GM23338 (cell line): ENCODE measurements at regions not wholly inside any gene's neighbourhood (a gene's known extent, or its start where the extent isn't known, plus 50 kb on each side); places are given as distances from the start of the nearest gene placed in this dataset.

Experiments used
- ATAC-seq: fragments of 200-7000 bp; cut with Tn5 transposase; 3 replicates; pipeline ENCODE4 v1.9.1; 2020
- DNase-seq: peaks from one replicate; pipeline ENCODE4 v3.0.0-alpha.2; 2015; ENCODE audit warnings: low spot score
- H2AFZ ChIP-seq: fragments of 200-600 bp; sonication (generic); 2 replicates; pipeline ENCODE4 v1.8.0; 2016; ENCODE audit warnings: antibody characterized with exemption, mild to moderate bottlenecking, moderate library complexity
- H3F3A ChIP-seq: fragments of 200-600 bp; sonication (generic); replicated peaks from 2 replicates; pipeline ENCODE4 v1.8.0; 2017; ENCODE audit warnings: antibody characterized with exemption, mixed run types, low read depth
- H3K27ac ChIP-seq: fragments of 200-600 bp; sonication (generic); 2 replicates; pipeline ENCODE4 v1.6.1; 2016; ENCODE audit warnings: low read depth
- H3K27me3 ChIP-seq: fragments of 200-600 bp; sonication (generic); 2 replicates; pipeline ENCODE4 v1.8.0; 2016; ENCODE audit warnings: mild to moderate bottlenecking, mixed run types, moderate library complexity; ENCODE audit not compliant: insufficient read depth
- H3K36me3 ChIP-seq: fragments of 200-600 bp; sonication (generic); 2 replicates; pipeline ENCODE4 v1.8.0; 2016; ENCODE audit warnings: mild to moderate bottlenecking; ENCODE audit not compliant: insufficient read depth
- H3K4me1 ChIP-seq: fragments of 200-600 bp; sonication (generic); 2 replicates; pipeline ENCODE4 v1.8.0; 2016; ENCODE audit warnings: mild to moderate bottlenecking, moderate library complexity; ENCODE audit not compliant: insufficient read depth
- H3K4me2 ChIP-seq: fragments of 200-600 bp; sonication (generic); 2 replicates; pipeline ENCODE4 v1.7.1; 2017; ENCODE audit warnings: mixed run types
- H3K4me3 ChIP-seq: fragments of 200-600 bp; sonication (generic); 2 replicates; pipeline ENCODE4 v1.6.1; 2016; ENCODE audit warnings: mixed run types
- H3K79me2 ChIP-seq: fragments of 200-600 bp; sonication (generic); replicated peaks from 2 replicates; pipeline ENCODE4 v1.8.0; 2017; ENCODE audit warnings: mild to moderate bottlenecking; ENCODE audit not compliant: insufficient read depth
- H3K9me2 ChIP-seq: fragments of 200-600 bp; sonication (generic); 2 replicates; pipeline ENCODE4 v1.8.0; 2017; ENCODE audit not compliant: insufficient read depth
- H4K20me1 ChIP-seq: fragments of 200-600 bp; sonication (generic); replicated peaks from 2 replicates; pipeline ENCODE4 v1.8.0; 2017; ENCODE audit warnings: mild to moderate bottlenecking; ENCODE audit not compliant: insufficient read depth
- H3K27ac Mint-ChIP-seq: 2 replicates; pipeline ENCODE4 v1.8.0; 2020; ENCODE audit warnings: inconsistent platforms, mild to moderate bottlenecking, moderate library complexity, mixed read lengths
- H3K27me3 Mint-ChIP-seq: 3 replicates; pipeline ENCODE4 v1.8.0; 2022; ENCODE audit warnings: low read depth, mild to moderate bottlenecking, moderate library complexity, mixed read lengths, inconsistent platforms; ENCODE audit not compliant: insufficient read depth, poor library complexity
- H3K36me3 Mint-ChIP-seq: 3 replicates; pipeline ENCODE4 v1.8.0; 2021; ENCODE audit warnings: low read depth, mild to moderate bottlenecking, inconsistent platforms, moderate library complexity, mixed read lengths
- H3K4me1 Mint-ChIP-seq: 3 replicates; pipeline ENCODE4 v1.8.0; 2020; ENCODE audit warnings: mild to moderate bottlenecking, inconsistent platforms, mixed read lengths
- H3K4me3 Mint-ChIP-seq: 3 replicates; pipeline ENCODE4 v1.8.0; 2021; ENCODE audit warnings: moderate library complexity, mild to moderate bottlenecking, inconsistent platforms, mixed read lengths
- H3K9me3 Mint-ChIP-seq: 3 replicates; pipeline ENCODE4 v1.8.0; 2020; ENCODE audit warnings: moderate library complexity, mild to moderate bottlenecking, inconsistent platforms, mixed read lengths
- CREB1 ChIP-seq: fragments of 250-450 bp; sonication (Bioruptor Pico); IDR thresholded peaks from 2 replicates; pipeline ENCODE4 v1.5.0; 2020; ENCODE audit warnings: low read depth, mild to moderate bottlenecking, moderate library complexity
- EZH2 ChIP-seq: fragments of 200-600 bp; sonication (generic); IDR thresholded peaks from one replicate; pipeline ENCODE4 v1.8.0; 2017; ENCODE audit warnings: antibody characterized with exemption, mild to moderate bottlenecking, low read depth; ENCODE audit not compliant: unreplicated experiment
- EZH2phosphoT487 ChIP-seq: fragments of 200-600 bp; sonication (generic); IDR thresholded peaks from one replicate; pipeline ENCODE4 v1.8.1; 2018; ENCODE audit warnings: antibody characterized with exemption; ENCODE audit not compliant: unreplicated experiment
- JUNB ChIP-seq: IDR thresholded peaks from one replicate; pipeline ENCODE4 v1.6.1; 2016; ENCODE audit warnings: antibody characterized with exemption; ENCODE audit not compliant: unreplicated experiment
- NANOG ChIP-seq: IDR thresholded peaks from 2 replicates; pipeline ENCODE4 v1.6.1; 2016; ENCODE audit warnings: antibody characterized with exemption, borderline replicate concordance
- POLR2AphosphoS5 ChIP-seq: IDR thresholded peaks from 2 replicates; pipeline ENCODE4 v1.6.1; 2016; ENCODE audit warnings: antibody characterized with exemption, low read depth
- STAT1 ChIP-seq: IDR thresholded peaks from one replicate; pipeline ENCODE4 v1.6.1; 2016; ENCODE audit warnings: antibody characterized with exemption; ENCODE audit not compliant: unreplicated experiment
- ZNF114 ChIP-seq: fragments of 250-450 bp; sonication (Bioruptor Pico); IDR thresholded peaks from 2 replicates; pipeline ENCODE4 v1.5.0; 2020; ENCODE audit warnings: mild to moderate bottlenecking, moderate library complexity
- ZNF331 ChIP-seq: fragments of 250-450 bp; sonication (Bioruptor Pico); IDR thresholded peaks from 2 replicates; pipeline ENCODE4 v1.5.0; 2020; ENCODE audit warnings: low read depth, mild to moderate bottlenecking, moderate library complexity
- TF ChIP-seq, protein P1 (sequence below): IDR thresholded peaks from one replicate; pipeline ENCODE4 v1.6.1; 2018; ENCODE audit warnings: antibody characterized with exemption; ENCODE audit not compliant: unreplicated experiment
- TF ChIP-seq, protein P2 (sequence below), 2 experiments: fragments of 200-600 bp in 1 of 2; sonication (generic) in 1 of 2; conservative IDR thresholded peaks; 2 replicates each; pipeline versions ENCODE4 v1.5.1 to v1.6.1; 2016 to 2017; ENCODE audit warnings: antibody characterized with exemption in 2 of 2, low read depth in 2 of 2, mild to moderate bottlenecking in 2 of 2, moderate library complexity in 1 of 2
- TF ChIP-seq, protein P3 (sequence below): fragments of 250-450 bp; sonication (Bioruptor Pico); IDR thresholded peaks from 2 replicates; pipeline ENCODE4 v1.5.0; 2020; ENCODE audit warnings: mild to moderate bottlenecking, moderate library complexity
- TF ChIP-seq, protein P4 (sequence below): IDR thresholded peaks from 2 replicates; pipeline ENCODE4 v1.6.1; 2016; ENCODE audit warnings: antibody characterized with exemption

DNA sequence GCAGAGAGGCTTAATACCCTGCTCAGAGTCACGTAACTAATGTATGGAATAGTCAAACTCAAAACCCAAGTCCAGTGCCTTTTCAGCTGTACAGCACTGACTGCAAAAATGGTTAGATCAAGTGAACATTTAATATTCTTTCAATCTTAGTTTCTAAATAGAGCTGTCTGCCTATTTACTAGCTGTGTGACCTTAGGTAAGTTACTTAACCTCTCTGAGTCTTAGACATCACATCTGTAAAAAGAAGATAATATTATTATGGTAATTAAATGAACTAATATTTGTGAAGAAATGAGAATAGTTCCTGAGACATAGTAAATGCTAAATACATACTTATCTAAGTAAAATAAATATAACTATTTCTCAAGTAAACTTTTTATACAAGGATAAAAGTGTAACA is 235.5 kb downstream of the SAMD5 start:
- TF ChIP-seq, protein P1, sequence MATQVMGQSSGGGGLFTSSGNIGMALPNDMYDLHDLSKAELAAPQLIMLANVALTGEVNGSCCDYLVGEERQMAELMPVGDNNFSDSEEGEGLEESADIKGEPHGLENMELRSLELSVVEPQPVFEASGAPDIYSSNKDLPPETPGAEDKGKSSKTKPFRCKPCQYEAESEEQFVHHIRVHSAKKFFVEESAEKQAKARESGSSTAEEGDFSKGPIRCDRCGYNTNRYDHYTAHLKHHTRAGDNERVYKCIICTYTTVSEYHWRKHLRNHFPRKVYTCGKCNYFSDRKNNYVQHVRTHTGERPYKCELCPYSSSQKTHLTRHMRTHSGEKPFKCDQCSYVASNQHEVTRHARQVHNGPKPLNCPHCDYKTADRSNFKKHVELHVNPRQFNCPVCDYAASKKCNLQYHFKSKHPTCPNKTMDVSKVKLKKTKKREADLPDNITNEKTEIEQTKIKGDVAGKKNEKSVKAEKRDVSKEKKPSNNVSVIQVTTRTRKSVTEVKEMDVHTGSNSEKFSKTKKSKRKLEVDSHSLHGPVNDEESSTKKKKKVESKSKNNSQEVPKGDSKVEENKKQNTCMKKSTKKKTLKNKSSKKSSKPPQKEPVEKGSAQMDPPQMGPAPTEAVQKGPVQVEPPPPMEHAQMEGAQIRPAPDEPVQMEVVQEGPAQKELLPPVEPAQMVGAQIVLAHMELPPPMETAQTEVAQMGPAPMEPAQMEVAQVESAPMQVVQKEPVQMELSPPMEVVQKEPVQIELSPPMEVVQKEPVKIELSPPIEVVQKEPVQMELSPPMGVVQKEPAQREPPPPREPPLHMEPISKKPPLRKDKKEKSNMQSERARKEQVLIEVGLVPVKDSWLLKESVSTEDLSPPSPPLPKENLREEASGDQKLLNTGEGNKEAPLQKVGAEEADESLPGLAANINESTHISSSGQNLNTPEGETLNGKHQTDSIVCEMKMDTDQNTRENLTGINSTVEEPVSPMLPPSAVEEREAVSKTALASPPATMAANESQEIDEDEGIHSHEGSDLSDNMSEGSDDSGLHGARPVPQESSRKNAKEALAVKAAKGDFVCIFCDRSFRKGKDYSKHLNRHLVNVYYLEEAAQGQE, result no peak
- TF ChIP-seq, protein P2, sequence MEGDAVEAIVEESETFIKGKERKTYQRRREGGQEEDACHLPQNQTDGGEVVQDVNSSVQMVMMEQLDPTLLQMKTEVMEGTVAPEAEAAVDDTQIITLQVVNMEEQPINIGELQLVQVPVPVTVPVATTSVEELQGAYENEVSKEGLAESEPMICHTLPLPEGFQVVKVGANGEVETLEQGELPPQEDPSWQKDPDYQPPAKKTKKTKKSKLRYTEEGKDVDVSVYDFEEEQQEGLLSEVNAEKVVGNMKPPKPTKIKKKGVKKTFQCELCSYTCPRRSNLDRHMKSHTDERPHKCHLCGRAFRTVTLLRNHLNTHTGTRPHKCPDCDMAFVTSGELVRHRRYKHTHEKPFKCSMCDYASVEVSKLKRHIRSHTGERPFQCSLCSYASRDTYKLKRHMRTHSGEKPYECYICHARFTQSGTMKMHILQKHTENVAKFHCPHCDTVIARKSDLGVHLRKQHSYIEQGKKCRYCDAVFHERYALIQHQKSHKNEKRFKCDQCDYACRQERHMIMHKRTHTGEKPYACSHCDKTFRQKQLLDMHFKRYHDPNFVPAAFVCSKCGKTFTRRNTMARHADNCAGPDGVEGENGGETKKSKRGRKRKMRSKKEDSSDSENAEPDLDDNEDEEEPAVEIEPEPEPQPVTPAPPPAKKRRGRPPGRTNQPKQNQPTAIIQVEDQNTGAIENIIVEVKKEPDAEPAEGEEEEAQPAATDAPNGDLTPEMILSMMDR (conservative IDR thresholded peaks at IDR 0.05; ENCODE audit: low read depth in 2 of 2), result no peak
- TF ChIP-seq STAT1, result no peak
- TF ChIP-seq, protein P3, sequence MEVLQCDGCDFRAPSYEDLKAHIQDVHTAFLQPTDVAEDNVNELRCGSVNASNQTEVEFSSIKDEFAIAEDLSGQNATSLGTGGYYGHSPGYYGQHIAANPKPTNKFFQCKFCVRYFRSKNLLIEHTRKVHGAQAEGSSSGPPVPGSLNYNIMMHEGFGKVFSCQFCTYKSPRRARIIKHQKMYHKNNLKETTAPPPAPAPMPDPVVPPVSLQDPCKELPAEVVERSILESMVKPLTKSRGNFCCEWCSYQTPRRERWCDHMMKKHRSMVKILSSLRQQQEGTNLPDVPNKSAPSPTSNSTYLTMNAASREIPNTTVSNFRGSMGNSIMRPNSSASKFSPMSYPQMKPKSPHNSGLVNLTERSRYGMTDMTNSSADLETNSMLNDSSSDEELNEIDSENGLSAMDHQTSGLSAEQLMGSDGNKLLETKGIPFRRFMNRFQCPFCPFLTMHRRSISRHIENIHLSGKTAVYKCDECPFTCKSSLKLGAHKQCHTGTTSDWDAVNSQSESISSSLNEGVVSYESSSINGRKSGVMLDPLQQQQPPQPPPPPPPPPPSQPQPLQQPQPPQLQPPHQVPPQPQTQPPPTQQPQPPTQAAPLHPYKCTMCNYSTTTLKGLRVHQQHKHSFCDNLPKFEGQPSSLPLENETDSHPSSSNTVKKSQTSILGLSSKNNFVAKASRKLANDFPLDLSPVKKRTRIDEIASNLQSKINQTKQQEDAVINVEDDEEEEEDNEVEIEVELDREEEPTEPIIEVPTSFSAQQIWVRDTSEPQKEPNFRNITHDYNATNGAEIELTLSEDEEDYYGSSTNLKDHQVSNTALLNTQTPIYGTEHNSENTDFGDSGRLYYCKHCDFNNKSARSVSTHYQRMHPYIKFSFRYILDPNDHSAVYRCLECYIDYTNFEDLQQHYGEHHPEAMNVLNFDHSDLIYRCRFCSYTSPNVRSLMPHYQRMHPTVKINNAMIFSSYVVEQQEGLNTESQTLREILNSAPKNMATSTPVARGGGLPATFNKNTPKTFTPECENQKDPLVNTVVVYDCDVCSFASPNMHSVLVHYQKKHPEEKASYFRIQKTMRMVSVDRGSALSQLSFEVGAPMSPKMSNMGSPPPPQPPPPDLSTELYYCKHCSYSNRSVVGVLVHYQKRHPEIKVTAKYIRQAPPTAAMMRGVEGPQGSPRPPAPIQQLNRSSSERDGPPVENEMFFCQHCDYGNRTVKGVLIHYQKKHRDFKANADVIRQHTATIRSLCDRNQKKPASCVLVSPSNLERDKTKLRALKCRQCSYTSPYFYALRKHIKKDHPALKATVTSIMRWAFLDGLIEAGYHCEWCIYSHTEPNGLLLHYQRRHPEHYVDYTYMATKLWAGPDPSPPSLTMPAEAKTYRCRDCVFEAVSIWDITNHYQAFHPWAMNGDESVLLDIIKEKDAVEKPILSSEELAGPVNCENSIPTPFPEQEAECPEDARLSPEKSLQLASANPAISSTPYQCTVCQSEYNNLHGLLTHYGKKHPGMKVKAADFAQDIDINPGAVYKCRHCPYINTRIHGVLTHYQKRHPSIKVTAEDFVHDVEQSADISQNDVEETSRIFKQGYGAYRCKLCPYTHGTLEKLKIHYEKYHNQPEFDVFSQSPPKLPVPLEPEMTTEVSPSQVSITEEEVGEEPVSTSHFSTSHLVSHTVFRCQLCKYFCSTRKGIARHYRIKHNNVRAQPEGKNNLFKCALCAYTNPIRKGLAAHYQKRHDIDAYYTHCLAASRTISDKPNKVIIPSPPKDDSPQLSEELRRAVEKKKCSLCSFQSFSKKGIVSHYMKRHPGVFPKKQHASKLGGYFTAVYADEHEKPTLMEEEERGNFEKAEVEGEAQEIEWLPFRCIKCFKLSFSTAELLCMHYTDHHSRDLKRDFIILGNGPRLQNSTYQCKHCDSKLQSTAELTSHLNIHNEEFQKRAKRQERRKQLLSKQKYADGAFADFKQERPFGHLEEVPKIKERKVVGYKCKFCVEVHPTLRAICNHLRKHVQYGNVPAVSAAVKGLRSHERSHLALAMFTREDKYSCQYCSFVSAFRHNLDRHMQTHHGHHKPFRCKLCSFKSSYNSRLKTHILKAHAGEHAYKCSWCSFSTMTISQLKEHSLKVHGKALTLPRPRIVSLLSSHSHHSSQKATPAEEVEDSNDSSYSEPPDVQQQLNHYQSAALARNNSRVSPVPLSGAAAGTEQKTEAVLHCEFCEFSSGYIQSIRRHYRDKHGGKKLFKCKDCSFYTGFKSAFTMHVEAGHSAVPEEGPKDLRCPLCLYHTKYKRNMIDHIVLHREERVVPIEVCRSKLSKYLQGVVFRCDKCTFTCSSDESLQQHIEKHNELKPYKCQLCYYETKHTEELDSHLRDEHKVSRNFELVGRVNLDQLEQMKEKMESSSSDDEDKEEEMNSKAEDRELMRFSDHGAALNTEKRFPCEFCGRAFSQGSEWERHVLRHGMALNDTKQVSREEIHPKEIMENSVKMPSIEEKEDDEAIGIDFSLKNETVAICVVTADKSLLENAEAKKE (CRISPR knock-in tag), result no peak
- no peak for TF ChIP-seq EZH2phosphoT487
- no peak for TF ChIP-seq JUNB
- no peak for TF ChIP-seq ZNF114 (CRISPR knock-in tag)
- TF ChIP-seq EZH2, result no peak
- no peak for TF ChIP-seq POLR2AphosphoS5
- TF ChIP-seq, protein P4, sequence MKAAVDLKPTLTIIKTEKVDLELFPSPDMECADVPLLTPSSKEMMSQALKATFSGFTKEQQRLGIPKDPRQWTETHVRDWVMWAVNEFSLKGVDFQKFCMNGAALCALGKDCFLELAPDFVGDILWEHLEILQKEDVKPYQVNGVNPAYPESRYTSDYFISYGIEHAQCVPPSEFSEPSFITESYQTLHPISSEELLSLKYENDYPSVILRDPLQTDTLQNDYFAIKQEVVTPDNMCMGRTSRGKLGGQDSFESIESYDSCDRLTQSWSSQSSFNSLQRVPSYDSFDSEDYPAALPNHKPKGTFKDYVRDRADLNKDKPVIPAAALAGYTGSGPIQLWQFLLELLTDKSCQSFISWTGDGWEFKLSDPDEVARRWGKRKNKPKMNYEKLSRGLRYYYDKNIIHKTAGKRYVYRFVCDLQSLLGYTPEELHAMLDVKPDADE, result no peak
- no peak for TF ChIP-seq NANOG
- no peak for TF ChIP-seq CREB1 (CRISPR knock-in tag)
- TF ChIP-seq ZNF331 (CRISPR knock-in tag), result no peak
- Mint-ChIP-seq H3K27ac (no peak overlapping the region), H3K4me3 (no peak overlapping the region), H3K4me1 (peaks cover 10% of the 10 kb centered on the region), H3K27me3 (peaks cover 2% of the 10 kb centered on the region), H3K9me3 (no peaks in the 10 kb centered on the region), H3K36me3 (no peaks in the 10 kb centered on the region)
- no peak overlapping the region for H2AFZ ChIP-seq
- H3F3A ChIP-seq, result no peaks in the 10 kb centered on the region
- H3K4me1 ChIP-seq, result peaks cover 14% of the 10 kb centered on the region
- no peaks in the 10 kb centered on the region for H3K36me3 ChIP-seq
- H3K4me3 ChIP-seq, result no peak overlapping the region
- no peak for ATAC-seq
- peaks cover 9% of the 10 kb centered on the region; the same call in 1 of the 2 replicates for H3K9me2 ChIP-seq
- DNase-seq, result no peak
- H4K20me1 ChIP-seq, result no peaks in the 10 kb centered on the region
- H3K4me2 ChIP-seq, result no peak overlapping the region
- H3K27ac ChIP-seq, result no peak overlapping the region
- H3K79me2 ChIP-seq, result no peaks in the 10 kb centered on the region
- H3K27me3 ChIP-seq, result no peaks in the 10 kb centered on the region
